ENCODE measurements at regions not wholly inside any gene's neighbourhood (a gene's known extent, or its start where the extent isn't known, plus 50 kb on each side); places are given as distances from the start of the nearest gene placed in this dataset.

DNA sequence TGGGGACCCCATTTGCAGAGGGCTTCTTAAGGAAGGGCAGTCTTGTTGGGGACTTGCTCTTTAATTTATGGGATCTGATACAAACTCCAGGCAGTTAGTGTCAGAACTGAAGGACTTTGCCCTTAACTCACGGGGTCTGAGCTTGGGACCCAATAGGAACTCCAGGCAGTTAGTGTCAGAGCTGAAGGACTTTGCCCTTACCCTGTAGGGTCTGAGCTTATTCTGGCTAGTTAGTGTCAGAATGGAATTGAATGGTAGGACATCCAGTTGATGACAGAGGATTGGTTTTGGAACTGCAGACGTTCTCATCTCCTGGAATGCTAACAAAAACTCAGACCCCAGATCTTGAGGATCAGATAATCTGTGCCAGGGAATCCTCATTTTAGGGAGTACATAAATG is 256.9 kb upstream of the COPS8 start:
- DNase-seq (ENCODE audit: low read depth in 1 of 2, low spot score in 2 of 2) (no peak), FAIRE-seq (no peak)
- H3K18ac ChIP-seq (ENCODE audit: extremely low read depth, low read length) = peak overlapping the region; percentile 75
- H3K14ac ChIP-seq (ENCODE audit: insufficient read length) = no peak overlapping the region
- no peak overlapping the region for H2AFZ ChIP-seq (ENCODE audit: low read length)
- POLR2A ChIA-PET (ENCODE audit: partially characterized antibody) = no interaction called here
- H3K36me3 ChIP-seq (ENCODE audit: control insufficient read depth in 2 of 4, insufficient read depth in 4 of 4, low read length in 3 of 4) = no peaks in the 10 kb centered on the region
- H3K56ac ChIP-seq (replicated peaks; ENCODE audit: insufficient read length, low read depth, low read length) = no peak overlapping the region
- H3K23me2 ChIP-seq (ENCODE audit: low read depth, low read length) = no peaks in the 10 kb centered on the region
- H4K5ac ChIP-seq (ENCODE audit: insufficient read length, low read depth, low read length) = no peak overlapping the region
- no peak overlapping the region for H3K4me3 ChIP-seq (ENCODE audit: extremely low read depth in 1 of 4, insufficient read depth in 2 of 4, low read depth in 3 of 4, low read length in 4 of 4)
- no peak overlapping the region for H3K27ac ChIP-seq (ENCODE audit: low read depth, low read length)
- 80% methylated on average over 2 of the region's 2 CpGs; no CpG with 5 or more reads in 1 of the 2 experiments for WGBS, 2 experiments (ENCODE audit: extremely low coverage in 1 of 2, insufficient coverage in 1 of 2, insufficient read length in 1 of 2, insufficient replicate concordance in 2 of 2, low coverage in 1 of 2, low lambda C conversion rate in 2 of 2, missing lambda C conversion rate in 1 of 2)
- no peak overlapping the region for H3K4me2 ChIP-seq (ENCODE audit: insufficient read depth in 1 of 2, low read depth in 2 of 2, low read length in 2 of 2)
- no peak overlapping the region for H2BK5ac ChIP-seq (ENCODE audit: low read depth, low read length)
- TF ChIP-seq CHD1 (IDR thresholded peaks at IDR 0.05; ENCODE audit: low read depth, low read length) (no peak), POU5F1 (IDR thresholded peaks at IDR 0.05; ENCODE audit: low read depth, low read length) (no peak), EZH2 (IDR thresholded peaks at IDR 0.05; ENCODE audit: low read depth, low read length, severe bottlenecking) (no peak), HDAC2 (IDR thresholded peaks at IDR 0.05; ENCODE audit: borderline replicate concordance in 1 of 2, low read depth in 2 of 2, low read length in 2 of 2) (no peak), RNF2 (IDR thresholded peaks at IDR 0.05; ENCODE audit: borderline replicate concordance, low read depth, low read length, missing control alignments, poor library complexity, severe bottlenecking) (no peak)
- CTCF ChIA-PET (ENCODE audit: partially characterized antibody) = interaction anchor here (1.4 kb wide), 1 partner anchor 315 kb away, joined by 4 read pairs; no protein-coding TSS in a partner anchor
- peaks cover 6 to 24% (median 22%) of the 10 kb centered on the region in 4 experiments for H3K4me1 ChIP-seq (replicated peaks in 1 of 4; ENCODE audit: control insufficient read depth in 3 of 4, insufficient read depth in 4 of 4, low read length in 3 of 4)
- H4K20me1 ChIP-seq (replicated peaks in 1 of 2; ENCODE audit: control insufficient read depth in 1 of 2, insufficient read depth in 2 of 2, low read length in 2 of 2) = no peaks in the 10 kb centered on the region
- no peak overlapping the region for H4K8ac ChIP-seq (ENCODE audit: extremely low read depth, insufficient read depth, low read length)
- H2BK20ac ChIP-seq (ENCODE audit: low read length) = no peak overlapping the region; the same call in 1 of the 2 replicates
- H3K23ac ChIP-seq (ENCODE audit: insufficient read length) = no peak overlapping the region
- no peaks in the 10 kb centered on the region for H3K79me2 ChIP-seq (ENCODE audit: control insufficient read depth in 1 of 2, insufficient read depth in 2 of 2, low read length in 2 of 2)
- H3K27me3 ChIP-seq (replicated peaks in 1 of 4; ENCODE audit: control insufficient read depth in 3 of 4, extremely low read depth in 1 of 4, insufficient read depth in 3 of 4, low read length in 3 of 4) = no peaks in the 10 kb centered on the region
- no peak overlapping the region for H2BK15ac ChIP-seq (ENCODE audit: low read length)
- H3K9ac ChIP-seq (replicated peaks in 1 of 4; ENCODE audit: extremely low read depth in 1 of 4, low read depth in 3 of 4, low read length in 3 of 4) = no peak overlapping the region
- no peak overlapping the region for H3K4ac ChIP-seq (replicated peaks; ENCODE audit: insufficient read length, low read depth, low read length)
- H4K91ac ChIP-seq (replicated peaks; ENCODE audit: insufficient read length, low read length) = no peak overlapping the region
- H3K79me1 ChIP-seq (ENCODE audit: low read depth, low read length) = no peaks in the 10 kb centered on the region
- H2AK5ac ChIP-seq (ENCODE audit: low read depth, low read length) = 0 out of 2 replicates have a peak overlapping the region, but pooled peaks have one; percentile 75
- H2BK12ac ChIP-seq (ENCODE audit: low read depth, low read length) = peak overlapping the region; percentile 95; the same call in 1 of the 2 replicates
- H2BK120ac ChIP-seq (replicated peaks; ENCODE audit: low read depth, low read length) = peak overlapping the region; percentile 62
- no peaks in the 10 kb centered on the region for H3K9me3 ChIP-seq (ENCODE audit: insufficient read depth in 2 of 2, low read depth in 1 of 2, low read length in 1 of 2)

Data from H1 (cell line).